Breast epithelium (tissue), 3 donors: ENCODE measurements at regions not wholly inside any gene's neighbourhood (a gene's known extent, or its start where the extent isn't known, plus 50 kb on each side); places are given as distances from the start of the nearest gene placed in this dataset.
"Not testable (repeated sequence)": the region's sequence is repeated elsewhere in the genome, so short reads cannot be mapped to it uniquely, and the experiment has no call there.

Source experiments
- POLR2A ChIP-seq: fragments of 450-650 bp; IDR thresholded peaks from one replicate; pipeline ENCODE4 v1.6.1; 2016; ENCODE audit warnings: antibody characterized with exemption, mild to moderate bottlenecking, moderate library complexity
- POLR2AphosphoS5 ChIP-seq, 3 donors: sonication (generic); formaldehyde crosslinking; IDR thresholded peaks; one replicate each; pipeline ENCODE4 v1.6.1; 2017; ENCODE audit warnings: antibody characterized with exemption in 3 of 3
- TF ChIP-seq, protein P1 (sequence below), 3 donors: fragments of 450-650 bp; IDR thresholded peaks; one replicate each; pipeline ENCODE4 v1.5.1; 2016 to 2017; ENCODE audit warnings: antibody characterized with exemption in 3 of 3, mild to moderate bottlenecking in 3 of 3, moderate library complexity in 3 of 3

- not testable (repeated sequence) for TF ChIP-seq POLR2A; POLR2AphosphoS5 (IDR thresholded peaks at IDR 0.05)
- TF ChIP-seq, protein P1, sequence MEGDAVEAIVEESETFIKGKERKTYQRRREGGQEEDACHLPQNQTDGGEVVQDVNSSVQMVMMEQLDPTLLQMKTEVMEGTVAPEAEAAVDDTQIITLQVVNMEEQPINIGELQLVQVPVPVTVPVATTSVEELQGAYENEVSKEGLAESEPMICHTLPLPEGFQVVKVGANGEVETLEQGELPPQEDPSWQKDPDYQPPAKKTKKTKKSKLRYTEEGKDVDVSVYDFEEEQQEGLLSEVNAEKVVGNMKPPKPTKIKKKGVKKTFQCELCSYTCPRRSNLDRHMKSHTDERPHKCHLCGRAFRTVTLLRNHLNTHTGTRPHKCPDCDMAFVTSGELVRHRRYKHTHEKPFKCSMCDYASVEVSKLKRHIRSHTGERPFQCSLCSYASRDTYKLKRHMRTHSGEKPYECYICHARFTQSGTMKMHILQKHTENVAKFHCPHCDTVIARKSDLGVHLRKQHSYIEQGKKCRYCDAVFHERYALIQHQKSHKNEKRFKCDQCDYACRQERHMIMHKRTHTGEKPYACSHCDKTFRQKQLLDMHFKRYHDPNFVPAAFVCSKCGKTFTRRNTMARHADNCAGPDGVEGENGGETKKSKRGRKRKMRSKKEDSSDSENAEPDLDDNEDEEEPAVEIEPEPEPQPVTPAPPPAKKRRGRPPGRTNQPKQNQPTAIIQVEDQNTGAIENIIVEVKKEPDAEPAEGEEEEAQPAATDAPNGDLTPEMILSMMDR (IDR thresholded peaks at IDR 0.05): not testable (repeated sequence)
Observed at GRCh38 chr11:122559218-122559617, 96.3 kb upstream of the UBASH3B start.
